Natural killer cell treated with Interleukin-12 subunit alpha and Interleukin-12 subunit beta and Interleukin-15 and Interleukin-18, amount 100 ng/mL, for 72 hours (primary cell): ENCODE measurements at regions not wholly inside any gene's neighbourhood (a gene's known extent, or its start where the extent isn't known, plus 50 kb on each side); places are given as distances from the start of the nearest gene placed in this dataset.
"Not testable (repeated sequence)": the region's sequence is repeated elsewhere in the genome, so short reads cannot be mapped to it uniquely, and the experiment has no call there.

Experiments
- ATAC-seq, 2 donors: fragments of 150-1000 bp; cut with Tn5 transposase in 1 of 2; sonication (Bioruptor Pico), chemical (Tn5 transposase) in 1 of 2; 2 replicates each; pipeline ENCODE4 v1.10.0; 2021
- DNase-seq: peaks from one replicate; pipeline ENCODE4 v3.0.0; 2022; ENCODE audit warnings: low spot score
- H3K27ac Mint-ChIP-seq, 2 donors: 1 replicate in 1 of 2; 2 replicates in 1 of 2; pipeline ENCODE4 v1.8.0; 2022; ENCODE audit warnings: mixed read lengths in 2 of 2, mild to moderate bottlenecking in 1 of 2, moderate library complexity in 1 of 2
- H3K27me3 Mint-ChIP-seq, 2 donors: 1 replicate in 1 of 2; 2 replicates in 1 of 2; pipeline ENCODE4 v1.8.0; 2022; ENCODE audit warnings: mixed read lengths in 2 of 2
- H3K36me3 Mint-ChIP-seq: one replicate; pipeline ENCODE4 v1.8.0; 2022; ENCODE audit warnings: mixed read lengths
- H3K4me1 Mint-ChIP-seq, 2 donors: 1 replicate in 1 of 2; 2 replicates in 1 of 2; pipeline ENCODE4 v1.8.0; 2022; ENCODE audit warnings: low read depth in 2 of 2, mixed read lengths in 2 of 2, mild to moderate bottlenecking in 1 of 2
- H3K4me3 Mint-ChIP-seq: one replicate; pipeline ENCODE4 v1.8.0; 2022; ENCODE audit warnings: mixed read lengths
- H3K9me3 Mint-ChIP-seq: 2 replicates; pipeline ENCODE4 v1.8.0; 2022; ENCODE audit warnings: mixed read lengths

DNA sequence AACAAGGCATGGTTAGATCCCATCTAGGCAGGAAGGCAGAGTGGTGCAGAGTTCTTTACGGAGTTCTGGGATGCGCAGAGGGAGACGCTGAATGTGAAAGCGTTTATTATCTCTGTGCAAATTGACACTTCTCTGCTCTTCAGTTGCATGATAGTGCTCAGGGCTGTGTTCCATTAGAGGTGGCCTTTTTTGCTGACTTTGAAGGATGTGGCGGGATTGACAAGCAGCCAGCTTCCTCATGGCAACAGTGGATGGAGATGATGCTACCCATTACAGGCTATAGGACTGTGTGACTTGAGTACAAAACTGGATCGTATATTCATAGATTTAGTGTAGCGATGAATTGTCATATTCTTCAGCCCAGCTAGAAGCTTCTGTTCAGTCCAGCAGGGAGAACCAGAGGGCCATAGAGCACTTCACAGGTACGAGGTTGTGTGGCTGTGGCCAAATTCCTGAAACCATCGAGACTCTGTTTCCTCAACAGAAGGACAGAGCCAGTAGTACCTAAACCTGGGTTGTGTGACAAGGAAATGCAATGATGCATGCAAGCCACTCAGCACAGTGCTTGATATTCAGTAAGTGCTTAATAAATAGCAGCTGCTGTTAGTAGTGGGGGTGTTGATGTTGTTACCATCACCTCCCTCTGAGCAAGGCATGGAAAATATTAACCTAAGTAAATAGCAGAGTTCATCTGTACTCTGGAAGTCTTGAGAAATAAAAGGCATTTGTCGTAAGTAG is 430.0 kb upstream of the KAZN start:
- no peaks in the 10 kb centered on the region for H3K9me3 Mint-ChIP-seq
- no peaks in the 10 kb centered on the region for H3K4me1 Mint-ChIP-seq
- ATAC-seq = peak in 1 of 2 donors; percentile 41
- DNase-seq = no peak
- peaks cover 7 to 8% of the 10 kb centered on the region in 2 donors for H3K27me3 Mint-ChIP-seq
- H3K36me3 Mint-ChIP-seq = no peaks in the 10 kb centered on the region
- no peak overlapping the region for H3K4me3 Mint-ChIP-seq
- no peak overlapping the region for H3K27ac Mint-ChIP-seq

DNA sequence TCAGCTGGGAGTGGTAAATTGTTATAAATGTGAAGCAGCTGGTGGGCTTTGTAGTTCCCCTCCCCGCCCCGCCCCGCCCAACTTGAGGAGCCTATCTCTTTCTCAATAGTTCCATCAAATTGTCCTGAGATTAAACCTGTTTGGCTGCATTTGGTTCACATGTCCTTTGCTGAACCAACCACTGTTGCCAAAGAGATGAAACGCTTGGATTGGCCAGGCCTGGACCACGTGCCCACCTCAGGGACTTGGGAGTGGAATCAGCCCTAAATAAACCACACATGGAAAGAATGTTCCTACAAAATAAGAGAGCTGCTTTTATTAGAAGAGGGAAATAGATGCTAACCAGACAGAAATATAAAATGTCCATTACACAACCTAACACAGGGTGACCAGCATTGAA is 424.9 kb upstream of the KAZN start:
- no peak overlapping the region for H3K27ac Mint-ChIP-seq
- DNase-seq = no peak
- no peaks in the 10 kb centered on the region for H3K9me3 Mint-ChIP-seq
- H3K4me1 Mint-ChIP-seq = no peaks in the 10 kb centered on the region
- peaks cover 10 to 11% of the 10 kb centered on the region in 2 donors for H3K27me3 Mint-ChIP-seq
- H3K36me3 Mint-ChIP-seq = no peaks in the 10 kb centered on the region
- no peak for ATAC-seq
- H3K4me3 Mint-ChIP-seq = no peak overlapping the region

DNA sequence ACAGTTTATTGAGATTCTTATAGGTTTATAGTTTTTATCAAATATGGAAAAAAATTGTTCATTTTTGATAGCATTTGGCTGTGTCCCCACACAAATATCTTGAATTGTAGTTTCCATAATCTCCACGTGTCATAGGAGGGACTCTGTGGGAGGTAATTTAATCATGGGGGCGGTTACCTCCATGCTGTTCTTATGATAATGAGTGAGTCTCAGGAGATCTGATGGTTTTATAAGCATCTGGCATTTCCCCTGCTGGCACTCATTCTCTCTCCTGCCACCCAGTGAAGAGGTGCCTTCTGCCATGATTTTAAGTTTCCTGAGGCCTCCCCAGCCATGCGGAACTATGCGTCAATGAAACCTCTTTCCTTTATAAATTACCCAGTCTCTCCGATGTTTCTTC is 420.6 kb upstream of the KAZN start:
- DNase-seq, H3K4me3 Mint-ChIP-seq, ATAC-seq, H3K27ac Mint-ChIP-seq, H3K36me3 Mint-ChIP-seq, H3K9me3 Mint-ChIP-seq, H3K4me1 Mint-ChIP-seq: not testable (repeated sequence)
- peaks cover 35 to 49% of the 10 kb centered on the region in 2 donors for H3K27me3 Mint-ChIP-seq

DNA sequence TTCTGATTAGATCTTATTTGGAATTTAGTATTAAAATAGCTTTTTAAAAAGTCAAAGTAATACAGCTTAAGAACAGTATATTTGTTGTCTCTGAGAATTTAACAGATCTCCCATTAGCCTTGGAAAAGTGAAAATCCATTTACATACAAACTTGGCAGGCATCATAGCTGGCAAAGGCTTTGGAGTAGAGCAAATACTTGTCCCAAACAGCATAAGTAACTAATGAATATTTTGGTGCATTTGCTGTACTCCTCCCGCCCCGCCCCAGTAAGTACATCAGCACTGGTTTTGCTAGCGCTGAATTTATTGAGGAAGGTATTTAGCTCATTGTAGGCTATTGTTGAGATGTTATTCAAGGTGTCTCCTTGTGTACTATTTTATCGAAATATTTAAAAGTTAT is 417.7 kb upstream of the KAZN start:
- Mint-ChIP-seq H3K27me3 (peaks cover 39 to 68% of the 10 kb centered on the region in 2 donors), H3K36me3 (no peaks in the 10 kb centered on the region), H3K4me1 (no peaks in the 10 kb centered on the region), H3K4me3 (no peak overlapping the region), H3K9me3 (no peaks in the 10 kb centered on the region), H3K27ac (no peak overlapping the region)
- DNase-seq = no peak
- no peak for ATAC-seq

GRCh38 chr1:14181191-14181795 is 417.2 kb upstream of the KAZN start:
- H3K27me3 Mint-ChIP-seq = peaks cover 38 to 73% of the 10 kb centered on the region in 2 donors
- H3K27ac Mint-ChIP-seq = no peak overlapping the region
- no peaks in the 10 kb centered on the region for H3K36me3 Mint-ChIP-seq
- no peak overlapping the region for H3K4me3 Mint-ChIP-seq
- ATAC-seq = no peak
- H3K9me3 Mint-ChIP-seq = no peaks in the 10 kb centered on the region
- no peak for DNase-seq
- H3K4me1 Mint-ChIP-seq = no peaks in the 10 kb centered on the region

DNA sequence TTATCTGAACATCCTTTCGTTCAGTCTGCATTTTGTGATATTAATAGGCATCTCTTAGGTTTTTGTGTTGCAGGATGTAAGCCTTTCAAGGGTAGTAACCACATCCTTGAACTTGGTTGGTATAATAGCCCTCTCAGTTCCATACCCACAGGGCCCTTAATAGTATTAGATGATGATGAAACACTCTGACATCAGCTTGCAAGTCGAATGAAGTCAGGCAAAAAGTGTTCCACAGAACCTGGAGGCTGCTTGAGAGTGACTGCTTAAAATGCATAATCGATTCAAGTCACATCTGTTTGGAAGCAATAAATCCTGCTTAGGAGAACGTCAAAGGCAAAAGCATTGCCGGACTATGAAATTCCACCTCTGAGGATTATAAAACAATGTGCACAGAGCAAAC is 415.6 kb upstream of the KAZN start:
- ATAC-seq (no peak), DNase-seq (no peak)
- no peak overlapping the region for H3K27ac Mint-ChIP-seq
- no peaks in the 10 kb centered on the region for H3K9me3 Mint-ChIP-seq
- peaks cover 39 to 74% of the 10 kb centered on the region in 2 donors for H3K27me3 Mint-ChIP-seq
- H3K4me1 Mint-ChIP-seq = no peaks in the 10 kb centered on the region
- no peaks in the 10 kb centered on the region for H3K36me3 Mint-ChIP-seq
- H3K4me3 Mint-ChIP-seq = no peak overlapping the region

DNA sequence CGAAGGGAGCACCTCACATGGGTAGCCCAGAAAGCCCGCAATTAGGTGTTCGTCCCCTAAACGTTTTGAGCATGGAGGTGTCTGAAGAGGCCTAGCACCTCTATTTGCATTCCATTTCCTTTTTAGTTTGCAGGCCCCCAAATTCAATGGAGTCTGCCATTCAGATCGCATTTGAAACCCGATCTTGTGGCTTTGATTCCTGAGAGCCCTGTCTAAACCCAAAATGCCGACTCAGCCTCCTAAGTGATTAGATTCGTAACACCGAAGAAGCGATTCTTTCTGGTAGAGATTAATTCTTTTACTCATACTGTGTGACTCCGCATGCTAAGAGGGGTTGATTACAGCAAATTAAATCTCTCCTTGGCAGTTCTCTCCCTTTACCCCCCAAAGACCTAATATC is 415.2 kb upstream of the KAZN start:
- Mint-ChIP-seq H3K27me3 (peaks cover 39 to 74% of the 10 kb centered on the region in 2 donors), H3K36me3 (no peaks in the 10 kb centered on the region), H3K9me3 (no peaks in the 10 kb centered on the region), H3K4me3 (no peak overlapping the region), H3K27ac (no peak overlapping the region), H3K4me1 (no peaks in the 10 kb centered on the region)
- ATAC-seq (no peak), DNase-seq (no peak)

- ATAC-seq = no peak
- H3K36me3 Mint-ChIP-seq = no peaks in the 10 kb centered on the region
- no peak overlapping the region for H3K4me3 Mint-ChIP-seq
- no peak for DNase-seq
- peaks cover 35 to 64% of the 10 kb centered on the region in 2 donors for H3K27me3 Mint-ChIP-seq
- no peaks in the 10 kb centered on the region for H3K4me1 Mint-ChIP-seq
- H3K9me3 Mint-ChIP-seq = no peaks in the 10 kb centered on the region
- no peak overlapping the region for H3K27ac Mint-ChIP-seq
Observed at GRCh38 chr1:14184454-14184853, 414.0 kb upstream of the KAZN start.

- no peak overlapping the region for H3K27ac Mint-ChIP-seq
- H3K36me3 Mint-ChIP-seq = no peaks in the 10 kb centered on the region
- H3K9me3 Mint-ChIP-seq = no peaks in the 10 kb centered on the region
- peaks cover 19 to 30% of the 10 kb centered on the region in 2 donors for H3K27me3 Mint-ChIP-seq
- no peak overlapping the region for H3K4me3 Mint-ChIP-seq
- no peaks in the 10 kb centered on the region for H3K4me1 Mint-ChIP-seq
- ATAC-seq (no peak), DNase-seq (no peak)
Observed at GRCh38 chr1:14189381-14189780, 409.1 kb upstream of the KAZN start.

DNA sequence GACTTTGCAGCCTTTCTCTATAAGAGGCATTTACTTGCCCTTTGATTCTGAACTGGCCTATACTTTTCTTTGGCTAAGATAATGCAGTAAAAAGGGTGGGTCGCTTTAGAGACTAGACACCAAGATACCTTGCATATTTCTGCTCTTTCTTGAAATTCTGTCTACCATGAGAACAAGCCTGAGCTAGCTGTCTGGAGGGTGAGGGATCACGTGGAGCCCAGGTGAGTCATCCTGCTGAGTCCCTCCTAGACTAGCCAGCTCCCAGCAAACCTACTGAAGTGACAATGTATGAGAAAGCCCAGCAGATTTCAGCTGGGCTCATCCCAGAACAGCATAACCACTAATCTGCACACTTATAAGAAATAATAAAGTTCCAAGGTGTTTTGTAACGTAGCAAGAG is 408.0 kb upstream of the KAZN start:
- DNase-seq (no peak), ATAC-seq (no peak)
- no peak overlapping the region for H3K4me3 Mint-ChIP-seq
- peaks cover 16 to 24% of the 10 kb centered on the region in 2 donors for H3K27me3 Mint-ChIP-seq
- H3K36me3 Mint-ChIP-seq = no peaks in the 10 kb centered on the region
- H3K27ac Mint-ChIP-seq = no peak overlapping the region
- no peaks in the 10 kb centered on the region for H3K9me3 Mint-ChIP-seq
- H3K4me1 Mint-ChIP-seq = no peaks in the 10 kb centered on the region

- H3K27ac Mint-ChIP-seq = no peak overlapping the region
Observed at GRCh38 chr1:14194511-14194910, 404.0 kb upstream of the KAZN start.

DNA sequence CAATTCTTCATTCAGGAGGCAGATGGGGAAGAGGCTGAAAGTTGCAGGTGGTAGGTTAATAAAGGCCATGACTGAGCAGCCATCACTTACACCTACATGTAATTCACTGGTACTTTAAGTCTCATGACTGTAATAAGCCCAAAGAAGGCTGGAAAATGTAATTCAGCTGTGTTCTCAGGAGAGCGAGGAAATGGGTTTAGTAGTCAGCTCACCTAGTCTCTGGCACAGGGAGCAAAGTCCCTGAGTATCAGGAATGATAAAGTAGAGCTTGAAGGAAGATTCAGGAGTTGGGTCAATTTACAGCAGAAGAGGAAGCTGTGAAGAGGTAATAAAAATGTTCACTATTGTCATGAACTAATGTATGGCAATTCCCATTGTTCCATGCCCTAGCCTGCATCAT is 393.4 kb upstream of the KAZN start:
- Mint-ChIP-seq H3K4me1 (no peaks in the 10 kb centered on the region), H3K27me3 (peaks cover 2 to 20% of the 10 kb centered on the region in 2 donors), H3K36me3 (no peaks in the 10 kb centered on the region), H3K4me3 (no peak overlapping the region), H3K27ac (no peak overlapping the region), H3K9me3 (no peaks in the 10 kb centered on the region)
- DNase-seq (no peak), ATAC-seq (no peak)

More at GRCh38 chr1:14194511-14194910, 404.0 kb upstream of the KAZN start:
- no peaks in the 10 kb centered on the region for H3K9me3 Mint-ChIP-seq
- no peak overlapping the region for H3K4me3 Mint-ChIP-seq
- DNase-seq = no peak
- no peaks in the 10 kb centered on the region for H3K36me3 Mint-ChIP-seq
- no peak for ATAC-seq
- H3K4me1 Mint-ChIP-seq = no peaks in the 10 kb centered on the region
- H3K27me3 Mint-ChIP-seq = peaks cover 8 to 13% of the 10 kb centered on the region in 2 donors

DNA sequence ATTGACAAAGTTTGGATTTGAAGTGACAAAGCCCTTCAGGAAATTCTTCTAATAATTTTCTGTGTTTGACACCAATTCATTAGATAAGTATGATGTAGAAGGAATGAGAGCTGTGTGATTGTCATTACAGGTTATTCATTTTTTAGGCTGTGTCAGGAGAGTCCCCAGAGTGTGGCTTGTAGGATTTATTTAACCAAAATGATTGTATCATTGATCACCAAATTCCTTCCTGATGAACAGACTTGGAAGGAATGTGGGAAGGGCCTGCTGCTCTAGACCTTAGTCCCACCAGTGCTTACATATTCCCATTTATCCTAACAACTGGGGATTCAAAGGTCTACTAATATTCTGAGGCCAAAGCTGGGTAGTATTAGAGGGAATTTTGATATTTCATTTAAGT is 383.3 kb upstream of the KAZN start:
- H3K4me3 Mint-ChIP-seq = no peak overlapping the region

GRCh38 chr1:14217384-14217783 is 381.1 kb upstream of the KAZN start:
- peaks cover 6% of the 10 kb centered on the region for H3K9me3 Mint-ChIP-seq
- no peak for DNase-seq
- H3K36me3 Mint-ChIP-seq = peaks cover 6% of the 10 kb centered on the region
- no peak overlapping the region for H3K27ac Mint-ChIP-seq
- no peak for ATAC-seq
- H3K4me1 Mint-ChIP-seq = no peaks in the 10 kb centered on the region
- peaks cover 18 to 43% of the 10 kb centered on the region in 2 donors for H3K27me3 Mint-ChIP-seq
- no peak overlapping the region for H3K4me3 Mint-ChIP-seq

More for the DNA sequence above, 383.3 kb upstream of the KAZN start:
- DNase-seq = no peak
- no peaks in the 10 kb centered on the region for H3K4me1 Mint-ChIP-seq
- no peak for ATAC-seq
- H3K9me3 Mint-ChIP-seq = peaks cover 4% of the 10 kb centered on the region
- H3K36me3 Mint-ChIP-seq = peaks cover 6% of the 10 kb centered on the region
- H3K27ac Mint-ChIP-seq = no peak overlapping the region
- H3K27me3 Mint-ChIP-seq = peaks cover 17 to 33% of the 10 kb centered on the region in 2 donors
